ENCODE measurements at regions not wholly inside any gene's neighbourhood (a gene's known extent, or its start where the extent isn't known, plus 50 kb on each side); places are given as distances from the start of the nearest gene placed in this dataset.

DNA sequence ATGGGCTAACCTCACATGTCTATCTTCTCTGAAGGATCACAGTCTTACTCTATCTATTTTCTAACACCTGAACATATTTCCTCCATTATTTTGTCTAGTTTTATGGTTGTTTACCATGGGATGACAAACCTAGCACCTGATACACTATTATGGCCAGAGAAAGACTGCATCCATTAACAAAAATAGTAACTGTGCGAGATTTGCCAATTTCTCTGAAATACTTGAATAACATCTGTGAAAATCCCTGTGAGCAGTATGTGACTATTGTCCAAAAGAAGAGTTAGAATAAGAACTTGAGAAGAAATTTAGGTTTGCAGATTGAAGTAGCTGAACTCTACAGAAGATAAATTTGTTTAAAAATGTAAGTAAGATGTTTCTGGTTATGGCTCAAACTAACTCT lies 142.0 kb upstream of the CDH11 start:
- no peak overlapping the region for H3K27ac Mint-ChIP-seq (ENCODE audit: unreplicated experiment)
- H3K9me3 Mint-ChIP-seq: peaks cover 15% of the 10 kb centered on the region
- no peaks in the 10 kb centered on the region for H3K27me3 Mint-ChIP-seq (ENCODE audit: low read depth)
- H3K36me3 Mint-ChIP-seq (ENCODE audit: low read depth): peaks cover 2% of the 10 kb centered on the region
- TF ChIP-seq, protein P1, sequence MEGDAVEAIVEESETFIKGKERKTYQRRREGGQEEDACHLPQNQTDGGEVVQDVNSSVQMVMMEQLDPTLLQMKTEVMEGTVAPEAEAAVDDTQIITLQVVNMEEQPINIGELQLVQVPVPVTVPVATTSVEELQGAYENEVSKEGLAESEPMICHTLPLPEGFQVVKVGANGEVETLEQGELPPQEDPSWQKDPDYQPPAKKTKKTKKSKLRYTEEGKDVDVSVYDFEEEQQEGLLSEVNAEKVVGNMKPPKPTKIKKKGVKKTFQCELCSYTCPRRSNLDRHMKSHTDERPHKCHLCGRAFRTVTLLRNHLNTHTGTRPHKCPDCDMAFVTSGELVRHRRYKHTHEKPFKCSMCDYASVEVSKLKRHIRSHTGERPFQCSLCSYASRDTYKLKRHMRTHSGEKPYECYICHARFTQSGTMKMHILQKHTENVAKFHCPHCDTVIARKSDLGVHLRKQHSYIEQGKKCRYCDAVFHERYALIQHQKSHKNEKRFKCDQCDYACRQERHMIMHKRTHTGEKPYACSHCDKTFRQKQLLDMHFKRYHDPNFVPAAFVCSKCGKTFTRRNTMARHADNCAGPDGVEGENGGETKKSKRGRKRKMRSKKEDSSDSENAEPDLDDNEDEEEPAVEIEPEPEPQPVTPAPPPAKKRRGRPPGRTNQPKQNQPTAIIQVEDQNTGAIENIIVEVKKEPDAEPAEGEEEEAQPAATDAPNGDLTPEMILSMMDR (conservative IDR thresholded peaks at IDR 0.05): no peak
- H3K4me3 Mint-ChIP-seq: no peak overlapping the region
- H3K4me1 Mint-ChIP-seq: no peaks in the 10 kb centered on the region
- no peak for DNase-seq (ENCODE audit: low read depth, low spot score)

DNA sequence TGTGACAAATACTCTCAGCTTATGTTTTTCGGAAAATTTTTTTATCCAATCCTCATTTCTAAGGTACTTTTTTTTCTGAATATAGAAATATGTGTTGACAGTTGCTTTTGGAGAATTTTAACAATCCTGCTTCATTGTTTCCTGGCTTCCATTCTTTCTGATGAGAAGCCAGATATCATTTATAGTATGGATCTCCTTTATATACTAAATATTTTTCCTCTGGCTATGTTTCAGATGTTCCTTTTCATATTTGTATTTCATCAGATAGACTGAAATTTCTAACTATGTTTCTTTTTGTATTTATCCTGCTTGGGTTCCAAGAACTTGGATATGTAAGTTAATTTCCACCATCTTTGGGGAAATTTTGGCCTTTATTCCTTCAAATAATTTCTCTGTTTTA lies 138.9 kb upstream of the CDH11 start:
- peaks cover 11% of the 10 kb centered on the region for H3K9me3 Mint-ChIP-seq
- no peak overlapping the region for H3K27ac Mint-ChIP-seq (ENCODE audit: unreplicated experiment)
- no peak overlapping the region for H3K4me3 Mint-ChIP-seq
- DNase-seq (ENCODE audit: low read depth, low spot score): no peak
- TF ChIP-seq, protein P1 (conservative IDR thresholded peaks at IDR 0.05): no peak
- peaks cover 2% of the 10 kb centered on the region for H3K36me3 Mint-ChIP-seq (ENCODE audit: low read depth)
- no peaks in the 10 kb centered on the region for H3K27me3 Mint-ChIP-seq (ENCODE audit: low read depth)
- no peaks in the 10 kb centered on the region for H3K4me1 Mint-ChIP-seq

DNA sequence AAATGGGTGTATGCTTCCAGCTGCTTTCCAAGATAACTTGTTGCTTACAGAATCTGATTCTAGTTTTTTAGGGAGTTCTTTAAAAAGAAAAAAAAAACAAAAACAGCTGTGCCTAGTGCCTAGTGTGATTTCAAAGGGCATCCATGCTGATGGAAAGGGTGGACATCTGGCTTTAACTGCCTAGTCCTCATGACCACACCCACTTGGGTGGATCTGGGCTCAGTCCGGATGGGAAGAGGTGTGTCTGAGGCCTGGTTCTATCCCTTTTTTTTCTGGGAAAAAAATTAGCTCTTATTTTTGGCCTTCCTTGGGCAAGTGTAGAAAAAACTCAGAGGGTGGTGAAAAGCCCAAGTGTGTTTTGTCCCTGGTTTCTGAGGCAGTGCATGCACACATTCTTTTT lies 132.3 kb upstream of the CDH11 start:
- H3K27ac Mint-ChIP-seq (ENCODE audit: unreplicated experiment): no peak overlapping the region
- TF ChIP-seq, protein P1 (conservative IDR thresholded peaks at IDR 0.05): no peak
- no peaks in the 10 kb centered on the region for H3K36me3 Mint-ChIP-seq (ENCODE audit: low read depth)
- DNase-seq (ENCODE audit: low read depth, low spot score): no peak
- no peak overlapping the region for H3K4me3 Mint-ChIP-seq
- no peaks in the 10 kb centered on the region for H3K4me1 Mint-ChIP-seq
- H3K27me3 Mint-ChIP-seq (ENCODE audit: low read depth): no peaks in the 10 kb centered on the region
- peaks cover 3% of the 10 kb centered on the region for H3K9me3 Mint-ChIP-seq

DNA sequence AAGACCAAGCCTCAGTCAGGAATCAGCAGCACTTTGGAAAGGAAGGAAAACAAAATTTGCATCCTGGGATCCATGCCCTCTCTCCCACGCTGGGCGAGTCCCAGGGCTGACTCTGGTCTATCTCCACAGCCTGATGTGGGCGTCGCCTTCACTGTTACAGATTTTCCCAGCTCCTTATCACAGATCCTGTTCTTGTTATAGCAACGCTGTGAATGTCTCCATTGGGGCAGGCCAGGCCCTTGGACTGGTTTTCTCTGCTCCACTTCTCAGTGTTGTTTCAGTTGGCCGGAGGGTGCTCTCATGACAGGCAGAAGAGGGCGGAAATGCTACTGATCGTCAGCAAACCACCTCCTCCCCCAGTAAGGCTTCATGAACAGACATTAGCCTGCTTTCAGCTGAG lies 127.9 kb upstream of the CDH11 start:
- DNase-seq (ENCODE audit: low read depth, low spot score): no peak
- no peak overlapping the region for H3K27ac Mint-ChIP-seq (ENCODE audit: unreplicated experiment)

DNA sequence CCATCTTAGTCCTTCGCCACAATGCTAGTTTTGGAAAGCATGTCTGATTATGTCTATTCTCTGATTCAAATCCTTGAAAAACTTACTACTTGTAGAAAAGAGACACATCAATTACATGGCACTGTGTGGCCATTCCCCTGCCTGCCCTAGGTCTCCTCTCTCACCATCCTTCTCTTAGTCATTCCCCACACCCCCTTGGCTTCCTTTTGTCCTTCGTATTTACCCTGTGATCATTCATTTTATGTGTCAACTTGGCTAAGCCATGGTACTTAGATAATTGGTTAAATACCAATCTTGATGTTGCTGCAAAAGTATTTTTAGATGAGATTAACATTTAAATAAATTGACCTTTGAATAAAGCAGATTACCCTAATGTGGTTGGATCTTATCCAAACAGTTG lies 122.9 kb upstream of the CDH11 start:
- Mint-ChIP-seq H3K27me3 (ENCODE audit: low read depth) (peaks cover 2% of the 10 kb centered on the region), H3K27ac (ENCODE audit: unreplicated experiment) (no peak overlapping the region), H3K4me1 (no peaks in the 10 kb centered on the region), H3K36me3 (ENCODE audit: low read depth) (no peaks in the 10 kb centered on the region), H3K9me3 (no peaks in the 10 kb centered on the region), H3K4me3 (no peak overlapping the region)
- DNase-seq (ENCODE audit: low read depth, low spot score): no peak
- TF ChIP-seq, protein P1 (conservative IDR thresholded peaks at IDR 0.05): no peak

More for the DNA sequence above, 127.9 kb upstream of the CDH11 start:
- Mint-ChIP-seq H3K4me3 (no peak overlapping the region), H3K9me3 (no peaks in the 10 kb centered on the region), H3K4me1 (no peaks in the 10 kb centered on the region), H3K36me3 (ENCODE audit: low read depth) (no peaks in the 10 kb centered on the region), H3K27me3 (ENCODE audit: low read depth) (no peaks in the 10 kb centered on the region)
- TF ChIP-seq, protein P1 (conservative IDR thresholded peaks at IDR 0.05): no peak
